Activated CD4-positive, CD25-positive, alpha-beta regulatory T cell treated with anti-CD3 and anti-CD28 coated beads, Interleukin-2, amount 50 U/mL, for 24 hours (primary cell): ENCODE measurements at regions not wholly inside any gene's neighbourhood (a gene's known extent, or its start where the extent isn't known, plus 50 kb on each side); places are given as distances from the start of the nearest gene placed in this dataset.
"Not testable (repeated sequence)": the region's sequence is repeated elsewhere in the genome, so short reads cannot be mapped to it uniquely, and the experiment has no call there.

Experiments
- ATAC-seq, 2 donors: fragments of 150-1000 bp; cut with Tn5 transposase; one replicate each; pipeline ENCODE4 v1.10.0; 2021; ENCODE audit warnings: mild to moderate bottlenecking in 1 of 2, moderate library complexity in 1 of 2

- not testable (repeated sequence) for ATAC-seq
Observed at GRCh38 chr20:30405061-30405460, 852.4 kb upstream of the DEFB115 start.

GRCh38 chr20:30405585-30405984 lies 851.9 kb upstream of the DEFB115 start:
- ATAC-seq = not testable (repeated sequence)

GRCh38 chr20:30406370-30406769 lies 851.1 kb upstream of the DEFB115 start:
- ATAC-seq = not testable (repeated sequence)

- no peak for ATAC-seq
Observed at GRCh38 chr20:30412972-30413371, 844.5 kb upstream of the DEFB115 start.

- ATAC-seq = not testable (repeated sequence)
Observed at GRCh38 chr20:30417387-30417786, 840.1 kb upstream of the DEFB115 start.

GRCh38 chr20:30418378-30418777 lies 839.1 kb upstream of the DEFB115 start:
- not testable (repeated sequence) for ATAC-seq

GRCh38 chr20:30419466-30419865 lies 838.0 kb upstream of the DEFB115 start:
- no peak for ATAC-seq

- ATAC-seq = not testable (repeated sequence)
Observed at GRCh38 chr20:30419871-30420420, 837.5 kb upstream of the DEFB115 start.
